NCI-H1436 treated with DMSO at 0.1 percent for 48 hours (cell line): ENCODE measurements at regions not wholly inside any gene's neighbourhood (a gene's known extent, or its start where the extent isn't known, plus 50 kb on each side); places are given as distances from the start of the nearest gene placed in this dataset.
"Not testable (repeated sequence)": the region's sequence is repeated elsewhere in the genome, so short reads cannot be mapped to it uniquely, and the experiment has no call there.

Source experiments
- DNase-seq: peaks from one replicate; lab custom pipeline; 2025; lab: John Stamatoyannopoulos, UW

DNA sequence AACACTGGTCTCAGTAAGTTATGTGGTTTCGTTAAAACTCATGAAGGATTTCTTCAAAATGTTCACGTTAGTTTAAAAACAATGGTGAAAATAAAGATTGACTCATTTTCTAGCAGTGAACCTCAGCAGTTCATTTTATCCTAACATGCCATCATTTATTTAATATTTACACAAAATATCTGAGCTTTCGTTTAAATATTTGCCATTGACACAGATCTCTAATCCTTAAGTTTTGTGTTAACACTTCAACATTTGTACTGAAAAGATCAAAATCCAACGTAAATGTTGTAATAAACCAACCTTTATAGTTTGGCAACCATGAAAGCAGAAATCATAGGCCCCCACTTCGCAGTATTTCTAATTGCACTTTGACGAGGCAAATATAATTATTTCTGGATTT, 1129.5 kb downstream of the PLA2G4A start:
- no peak for DNase-seq

DNA sequence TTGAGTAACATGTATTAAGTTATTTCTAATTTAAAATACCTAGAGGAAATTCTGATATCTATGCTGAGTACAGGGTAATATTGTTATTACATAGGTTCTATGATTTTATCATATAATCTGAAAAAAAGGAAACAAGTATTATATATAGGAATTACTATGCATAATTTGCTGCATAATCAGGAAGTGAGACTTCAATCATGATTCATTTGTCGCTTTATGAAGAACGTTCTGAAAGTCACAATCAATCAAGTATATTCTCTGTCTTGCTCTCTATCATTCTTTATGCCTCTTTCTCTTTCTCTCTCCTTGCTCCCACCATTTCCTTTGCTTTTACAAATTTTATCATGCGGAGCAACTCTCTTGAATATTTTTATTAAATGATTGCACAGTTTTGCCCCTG, 1130.3 kb downstream of the PLA2G4A start:
- DNase-seq: no peak

DNA sequence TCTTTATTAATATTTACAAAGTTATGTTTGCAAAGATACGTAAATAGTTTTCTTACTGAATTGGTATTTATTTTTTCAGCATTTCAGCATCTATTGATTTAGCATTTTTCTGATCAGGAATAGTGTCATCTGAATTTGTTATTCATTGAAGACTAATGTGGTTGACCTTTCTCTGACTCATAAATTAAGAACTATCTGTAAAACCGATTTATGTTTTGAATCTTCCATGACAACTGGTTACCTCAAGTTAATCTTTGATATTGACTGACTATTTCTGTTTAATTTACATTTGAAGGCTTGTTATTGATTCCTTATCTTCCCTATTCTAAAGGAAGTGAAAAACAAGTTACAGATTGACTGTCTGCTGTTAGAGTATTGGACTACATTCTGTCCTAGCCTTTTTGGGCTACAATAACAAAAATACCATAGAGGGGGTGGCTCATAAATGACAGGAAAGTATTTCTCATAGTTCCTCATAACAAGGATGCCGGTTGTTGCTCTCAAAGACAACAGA, 1131.4 kb downstream of the PLA2G4A start:
- no peak for DNase-seq

DNA sequence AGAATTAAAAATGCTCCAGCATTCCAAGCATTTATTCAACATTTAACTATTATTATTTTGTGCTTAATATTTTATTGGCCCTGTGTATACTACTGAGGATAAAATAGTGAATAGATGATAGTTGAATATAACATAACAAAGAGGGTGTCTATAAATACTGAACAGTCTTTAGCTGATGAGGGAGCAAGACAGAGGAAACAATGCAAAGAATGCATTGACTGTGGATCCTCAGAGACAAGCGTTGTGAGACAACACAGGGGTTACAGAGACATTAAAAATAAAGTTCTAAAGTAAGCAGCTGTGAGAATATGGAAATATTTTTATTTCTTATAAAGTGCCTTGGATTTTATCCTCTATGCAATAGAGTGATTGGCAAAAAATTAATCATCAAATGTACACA, 1133.1 kb downstream of the PLA2G4A start:
- no peak for DNase-seq

DNA sequence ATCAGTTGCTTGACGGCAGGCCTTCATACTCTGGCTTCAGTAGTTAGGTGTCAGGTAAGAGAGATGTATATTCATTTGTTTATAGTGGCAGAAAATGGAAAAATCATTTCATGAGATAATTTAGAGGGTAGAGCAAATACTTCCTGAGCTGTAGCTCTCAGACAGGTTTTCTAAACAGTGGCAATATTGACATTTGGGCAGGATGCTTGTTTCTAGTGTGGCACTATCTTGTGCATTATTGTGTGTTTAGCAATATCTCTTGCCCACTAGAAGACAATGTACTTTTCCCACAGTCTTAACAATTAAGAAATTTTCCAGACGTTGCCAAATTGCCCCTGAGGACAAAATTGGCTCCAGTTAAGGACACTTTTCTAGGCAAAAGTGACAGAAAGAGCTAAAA, 1143.1 kb downstream of the PLA2G4A start:
- DNase-seq: no peak

DNA sequence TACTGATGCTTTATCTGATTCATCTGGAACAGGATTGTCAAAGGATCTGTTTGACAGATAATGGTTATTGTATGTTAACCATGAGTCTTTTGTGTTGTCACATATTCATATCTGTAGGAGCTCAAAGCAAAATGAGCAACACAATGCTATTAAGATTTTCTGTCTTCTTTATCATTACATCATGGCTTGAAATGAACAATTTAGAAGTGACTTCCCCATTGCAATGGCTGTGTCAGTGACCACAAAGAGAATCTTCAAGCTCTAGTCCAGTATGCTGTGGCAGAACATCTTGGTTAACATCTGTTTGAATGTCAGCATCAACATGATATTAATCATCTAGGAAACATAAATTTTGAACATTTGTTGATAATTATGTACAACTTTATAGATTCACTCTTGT, 1148.5 kb downstream of the PLA2G4A start:
- no peak for DNase-seq

DNA sequence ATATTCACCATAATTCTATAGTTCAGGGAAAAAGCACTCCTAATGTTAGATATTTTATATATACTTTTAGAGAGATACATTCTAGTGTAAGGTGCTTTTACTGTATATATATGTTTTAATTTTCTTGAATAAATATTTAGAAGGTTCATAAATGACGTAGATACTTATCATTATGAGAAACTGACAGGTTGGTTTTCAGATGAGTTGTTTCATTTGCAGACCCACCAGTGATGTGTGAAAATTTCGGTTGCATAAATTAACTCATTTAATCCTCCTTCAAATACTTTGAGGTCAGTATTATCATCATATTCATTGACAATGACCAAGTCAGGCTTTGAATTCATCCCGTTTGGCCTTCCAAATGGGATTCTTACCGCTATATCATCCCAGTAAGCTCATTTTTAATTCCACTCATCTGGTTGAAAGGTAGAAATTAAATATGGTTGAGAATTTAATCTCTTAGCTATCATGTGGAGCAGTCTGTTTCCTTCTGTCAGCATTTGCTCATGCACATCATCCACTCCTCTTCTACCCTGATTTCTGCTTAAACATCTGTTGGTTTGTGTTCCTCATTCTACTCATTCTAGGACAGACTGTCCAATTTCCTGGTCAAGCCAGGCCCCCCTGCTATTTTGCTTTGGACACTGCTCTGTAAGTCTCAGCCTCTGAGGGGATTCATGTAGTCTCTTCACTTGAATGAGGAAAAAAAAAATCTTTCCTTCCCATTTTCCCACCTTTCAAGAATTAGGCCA, 1156.6 kb downstream of the PLA2G4A start:
- no peak for DNase-seq

DNA sequence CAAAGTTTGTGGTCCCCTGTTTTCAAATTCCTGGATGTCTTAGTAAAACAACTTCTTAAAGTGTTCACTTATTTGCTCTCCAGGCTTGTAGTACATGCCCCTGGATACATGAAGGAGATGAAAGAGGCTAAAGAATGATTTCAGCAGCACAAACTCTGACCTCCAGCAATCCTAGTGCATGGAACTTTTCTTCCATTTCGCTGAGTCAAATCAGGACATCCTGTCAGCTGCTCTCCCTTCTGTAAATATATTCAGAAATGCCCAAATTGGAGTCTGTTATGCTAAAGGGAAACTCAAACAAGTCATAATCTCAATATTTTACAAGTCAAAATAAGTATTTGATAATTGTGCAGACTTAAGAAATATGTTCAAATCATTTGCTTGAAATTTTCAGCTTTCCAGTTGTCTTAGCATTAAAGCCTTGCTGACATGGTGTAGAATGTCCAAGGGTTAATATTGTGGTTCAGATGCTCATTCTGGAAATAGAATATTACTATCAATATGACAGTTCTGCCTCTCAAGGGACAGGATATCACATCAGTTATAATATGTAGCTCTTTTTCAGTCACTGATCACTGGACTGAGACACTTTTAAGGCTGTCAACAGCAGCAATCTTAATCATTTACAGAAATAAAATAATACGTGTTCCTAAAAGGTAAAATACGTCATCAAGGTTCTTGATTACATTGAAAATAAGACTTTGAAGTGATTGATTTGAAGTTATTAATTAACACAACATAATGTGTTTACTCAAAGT, 1157.3 kb downstream of the PLA2G4A start:
- no peak for DNase-seq

DNA sequence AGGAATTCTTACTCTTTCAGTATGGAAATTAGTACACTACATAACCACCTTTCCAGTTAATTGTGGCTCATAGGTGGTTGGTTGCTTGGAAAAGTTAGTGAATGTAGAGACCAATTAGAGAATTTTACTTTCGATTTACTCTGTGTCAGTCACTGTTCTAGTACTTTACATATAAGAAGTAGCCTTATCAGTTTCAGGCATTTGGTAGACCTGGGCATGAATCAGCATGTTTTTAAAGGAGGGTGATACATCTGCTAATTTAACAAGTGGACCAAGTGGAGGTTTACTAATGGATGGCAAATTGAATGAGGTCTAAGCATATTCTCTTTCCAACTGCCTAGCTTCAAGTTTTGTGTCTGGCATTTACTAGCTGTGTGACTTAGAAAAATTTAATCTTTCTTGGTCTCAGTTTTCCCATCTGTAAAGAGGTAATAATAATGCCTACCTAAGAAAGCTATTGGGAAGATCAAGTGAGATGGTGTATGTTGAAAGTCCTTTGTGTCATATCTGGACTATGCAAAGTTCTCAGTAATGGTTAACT, 1158.6 kb downstream of the PLA2G4A start:
- DNase-seq: no peak

DNA sequence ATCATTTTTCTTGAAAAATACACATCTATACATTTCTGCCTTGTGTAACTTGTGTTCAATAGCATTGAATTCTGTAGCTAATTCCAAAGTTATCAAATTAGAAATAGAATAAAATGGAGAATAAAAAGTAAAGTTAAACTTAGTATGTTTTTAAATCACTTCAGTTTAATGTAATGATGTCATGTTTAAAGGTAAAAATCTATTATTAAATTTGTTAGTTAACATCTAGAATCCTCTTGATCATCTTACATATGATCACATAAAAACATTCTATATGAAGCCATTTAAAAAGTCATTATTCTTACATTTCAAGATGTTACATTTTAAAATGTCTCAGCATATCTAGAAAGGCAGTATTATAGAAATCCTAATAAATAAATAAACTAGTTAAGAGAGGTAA, 1163.2 kb downstream of the PLA2G4A start:
- DNase-seq: no peak

DNA sequence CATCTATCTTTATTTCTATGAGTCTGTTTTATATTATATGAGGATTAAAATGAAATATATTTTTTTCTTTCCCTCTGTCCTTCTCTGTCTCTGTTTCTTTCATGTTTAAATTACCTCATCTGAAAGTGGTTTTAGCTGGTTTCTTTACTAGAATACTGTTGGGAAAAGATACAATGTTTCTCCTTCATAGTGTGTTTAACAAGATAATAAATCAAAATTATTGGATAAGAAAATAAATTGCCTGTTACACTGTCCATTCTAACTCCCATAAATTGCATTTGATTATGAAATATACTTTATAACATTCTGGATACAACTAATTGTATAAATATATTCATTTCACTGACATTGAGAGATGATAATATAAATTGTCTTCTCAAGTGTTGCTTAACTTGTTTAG, 1168.0 kb downstream of the PLA2G4A start:
- no peak for DNase-seq

DNA sequence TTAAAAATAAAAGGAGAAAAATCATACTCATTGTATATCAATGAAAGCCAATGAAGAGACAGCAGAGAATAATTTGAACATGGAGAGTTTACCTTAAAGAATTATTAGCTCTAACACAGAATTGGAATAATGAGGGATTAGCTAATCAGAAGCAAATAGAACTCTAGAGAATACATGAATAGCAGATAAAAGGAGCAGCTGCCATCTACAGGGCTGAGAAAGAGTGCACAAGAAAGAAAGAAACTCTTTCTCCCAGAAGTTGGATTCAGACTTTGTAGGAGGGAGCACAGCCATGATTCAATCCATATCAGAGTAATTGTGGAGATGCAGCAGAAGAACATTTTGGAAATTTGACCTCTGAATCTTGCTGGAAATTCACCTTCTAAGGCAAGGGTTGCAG, 1171.2 kb downstream of the PLA2G4A start:
- DNase-seq: no peak

DNA sequence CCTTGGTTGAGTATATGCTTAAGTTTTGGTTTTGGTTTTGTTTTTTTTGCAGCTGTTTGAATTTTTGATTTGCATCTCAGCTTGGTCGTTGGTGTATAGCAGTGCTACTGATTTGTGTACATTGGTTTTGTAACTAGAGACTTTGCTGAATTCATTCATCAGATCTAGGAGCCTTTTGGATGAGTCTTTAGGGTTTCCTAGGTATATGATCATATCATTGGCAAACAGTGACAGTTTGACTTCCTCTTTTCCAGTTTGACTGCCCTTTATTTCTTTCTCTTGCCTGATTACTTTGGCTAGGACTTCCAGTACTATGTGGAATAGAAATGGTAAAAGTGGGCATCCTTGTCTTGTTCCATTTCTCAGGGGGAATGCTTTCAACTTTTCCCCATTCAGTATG, 1174.9 kb downstream of the PLA2G4A start:
- not testable (repeated sequence) for DNase-seq

DNA sequence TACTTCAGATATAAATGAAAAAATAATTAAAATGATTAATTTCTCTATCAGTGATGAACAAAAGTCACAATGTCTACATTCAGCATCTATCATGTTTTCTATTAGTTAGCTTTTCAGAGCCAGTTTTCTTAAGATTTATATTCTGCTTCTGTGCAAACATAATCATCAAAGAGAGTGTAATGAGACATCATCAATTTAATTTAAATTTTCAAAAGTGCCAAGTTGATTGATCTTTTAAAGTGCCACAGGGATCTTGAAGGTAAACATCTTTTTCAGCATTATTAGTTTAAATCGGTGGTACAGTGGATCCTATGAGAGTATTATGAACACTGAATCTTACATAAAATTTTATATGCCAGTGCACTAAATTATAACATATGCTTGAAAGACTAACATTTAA, 1176.1 kb downstream of the PLA2G4A start:
- DNase-seq: no peak

DNA sequence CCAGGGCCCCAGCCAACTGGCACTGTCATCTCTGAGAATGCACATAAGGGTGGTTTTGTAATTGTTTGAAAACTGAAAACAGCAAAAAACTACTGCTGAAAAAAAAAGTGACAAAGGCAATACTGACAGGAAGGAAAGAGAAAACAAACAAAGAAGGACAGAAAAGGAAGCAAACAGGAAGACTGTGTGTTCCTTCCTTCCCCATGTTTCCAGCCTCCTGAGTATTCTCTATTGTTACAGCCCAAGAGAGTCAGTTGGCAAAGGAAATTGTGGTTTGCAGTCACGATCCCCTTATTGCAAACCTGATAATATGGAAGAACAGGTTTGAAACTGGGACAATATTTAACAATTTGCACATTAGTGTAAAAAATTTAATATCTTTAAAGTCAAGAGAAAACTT, 1177.6 kb downstream of the PLA2G4A start:
- no peak for DNase-seq

DNA sequence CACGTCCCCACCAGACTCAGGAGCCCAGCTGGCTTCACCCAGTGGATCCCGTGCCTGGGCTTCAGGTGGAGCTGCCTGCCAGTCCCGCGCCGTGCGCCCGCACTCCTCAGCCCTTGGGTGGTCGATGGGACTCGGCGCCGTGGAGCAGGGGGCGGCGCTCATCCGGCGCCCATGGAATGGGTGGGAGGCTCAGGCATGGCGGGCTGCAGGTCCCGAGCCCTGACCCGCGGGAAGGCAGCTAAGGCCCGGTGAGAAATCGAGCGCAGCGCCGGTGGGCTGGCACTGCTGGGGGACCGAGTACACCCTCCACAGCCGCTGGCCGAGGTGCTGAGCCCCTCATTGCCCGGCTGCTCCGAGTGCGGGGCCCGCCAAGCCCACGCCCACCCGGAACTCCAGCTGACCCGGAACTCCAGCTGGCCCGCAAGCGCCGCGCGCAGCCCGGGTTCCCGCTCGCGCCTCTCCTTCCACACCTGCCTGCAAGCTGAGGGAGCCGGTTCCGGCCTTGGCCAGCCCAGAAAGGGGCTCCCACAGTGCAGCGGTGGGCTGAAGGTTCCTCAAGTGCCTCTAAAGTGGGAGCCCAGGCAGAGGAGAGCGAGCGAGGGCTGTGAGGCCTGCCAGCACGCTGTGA, 1184.6 kb downstream of the PLA2G4A start:
- DNase-seq: not testable (repeated sequence)

DNA sequence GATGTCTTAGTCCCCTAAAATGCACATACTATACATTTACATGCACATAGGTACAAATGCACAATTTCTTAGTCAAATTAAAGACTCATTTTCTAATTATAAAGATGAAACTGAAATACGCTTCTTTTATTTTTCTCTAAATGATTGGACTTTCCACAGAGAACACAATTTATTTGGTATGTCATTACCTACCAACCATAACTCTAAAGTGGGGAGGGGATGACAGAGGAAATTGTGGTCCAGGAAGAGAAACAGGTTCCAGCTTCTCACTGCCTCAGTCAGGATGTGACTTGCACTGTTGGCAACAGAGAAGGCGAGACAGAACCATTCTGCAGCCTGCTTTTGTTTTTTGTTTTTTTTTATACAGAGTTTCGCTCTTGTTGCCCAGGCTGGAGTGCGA, 1189.2 kb downstream of the PLA2G4A start:
- DNase-seq: no peak

DNA sequence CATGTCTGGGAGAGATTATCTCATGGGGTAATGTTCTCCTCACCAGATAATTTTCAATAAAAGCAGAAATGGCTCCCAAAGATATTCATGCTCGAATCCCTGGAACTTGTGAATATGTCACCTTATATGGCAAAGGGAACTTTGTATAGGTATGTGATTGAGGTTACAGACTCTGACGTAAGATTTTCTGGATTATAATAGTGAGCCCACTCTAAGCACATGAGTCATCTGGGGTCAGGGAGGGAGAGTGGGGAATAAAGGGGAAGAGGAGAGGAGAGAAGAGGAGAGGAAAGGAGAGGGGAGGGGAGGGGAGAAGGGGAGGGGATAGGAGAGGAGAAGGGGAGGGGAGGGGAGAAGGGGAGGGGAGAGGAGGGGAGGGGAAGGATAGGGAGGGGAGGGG, 1193.9 kb downstream of the PLA2G4A start:
- DNase-seq: no peak

DNA sequence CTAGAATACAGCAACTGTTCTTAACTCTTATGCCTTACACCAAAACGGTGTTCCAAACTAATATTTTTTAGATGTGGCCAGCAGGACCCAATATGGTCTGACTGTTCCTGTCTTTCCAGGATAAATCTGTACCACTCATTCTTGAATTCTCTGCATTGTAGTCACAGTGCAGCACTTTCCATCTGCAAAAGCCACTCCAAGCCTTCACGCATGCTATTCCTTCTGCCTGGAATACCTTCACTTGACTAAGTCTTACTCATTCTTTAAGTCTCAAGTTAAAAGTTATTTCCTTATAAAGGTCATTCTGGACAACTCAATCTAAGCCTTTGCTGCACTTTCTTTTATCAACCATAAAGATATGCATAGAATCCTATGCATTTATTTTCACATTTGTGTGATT, 1194.5 kb downstream of the PLA2G4A start:
- DNase-seq: no peak

DNA sequence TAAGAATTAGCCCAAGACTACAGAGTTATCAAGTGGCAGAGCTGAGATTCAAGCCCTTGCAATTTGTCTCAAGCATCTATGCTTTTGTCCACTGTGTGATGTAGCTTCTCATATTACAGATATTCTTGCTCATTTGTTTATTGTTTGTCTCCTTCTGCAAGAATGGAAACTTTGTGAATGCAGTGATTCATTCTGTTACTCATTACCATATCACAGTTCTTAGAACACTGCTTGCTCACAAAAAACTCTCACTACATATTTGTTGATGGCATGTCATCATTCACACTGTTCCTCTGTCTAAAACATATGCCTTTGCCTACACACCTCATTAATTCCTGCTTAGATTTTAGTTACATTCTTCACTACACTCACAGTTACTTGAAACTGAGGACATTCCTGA, 1198.9 kb downstream of the PLA2G4A start:
- no peak for DNase-seq

DNA sequence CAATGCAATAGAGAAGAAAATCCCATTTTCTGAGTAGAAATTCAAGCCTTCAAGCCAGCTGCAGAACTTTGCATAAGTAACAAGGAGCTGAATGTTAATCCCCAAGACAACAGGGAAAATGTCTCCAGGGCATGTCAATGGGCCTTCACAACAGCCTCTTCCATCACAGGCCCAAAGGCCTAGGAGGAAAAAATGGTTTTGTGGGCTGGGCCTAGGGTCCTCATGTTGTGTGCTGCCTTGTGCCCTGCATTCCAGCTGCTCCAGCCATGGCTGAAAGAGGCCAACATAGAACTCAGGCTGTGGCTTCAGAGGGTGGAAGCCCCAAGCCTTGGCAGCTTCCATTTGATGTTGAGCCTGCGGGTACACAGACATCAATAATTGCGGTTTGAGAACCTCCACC, 1208.8 kb downstream of the PLA2G4A start:
- DNase-seq: not testable (repeated sequence)

DNA sequence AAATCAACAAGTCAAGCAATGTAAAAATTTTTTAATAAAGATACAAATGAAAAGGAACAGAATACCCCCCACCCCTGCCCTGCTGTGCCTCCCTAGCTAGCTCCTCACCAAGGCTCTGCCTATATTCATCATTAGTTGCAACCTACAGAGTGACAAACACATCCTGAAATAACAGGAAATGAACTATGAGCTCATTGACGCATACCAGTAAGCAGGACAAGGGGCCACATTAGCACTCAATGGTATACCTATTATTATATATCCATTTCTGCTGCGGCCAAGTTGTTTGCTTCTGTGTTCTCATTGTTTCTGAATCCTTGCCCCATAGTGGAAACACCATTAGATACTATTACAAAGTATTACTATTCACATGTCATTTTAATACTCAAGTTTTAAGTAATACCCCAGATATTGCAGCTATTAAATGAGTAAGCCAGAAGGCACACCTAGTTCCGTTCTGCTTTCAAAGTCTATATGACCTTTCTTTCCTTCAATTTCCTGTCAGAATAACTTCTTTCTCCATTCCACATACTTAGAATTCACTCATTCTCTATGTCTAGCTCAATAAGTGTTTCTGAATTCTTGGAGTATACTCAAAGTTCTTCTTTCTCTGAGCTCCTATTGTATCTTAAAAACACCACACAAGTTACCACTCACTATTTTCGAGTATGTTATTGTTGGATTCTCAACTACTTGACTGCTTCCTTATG, 1214.9 kb downstream of the PLA2G4A start:
- DNase-seq: no peak
